ENCODE measurements at regions not wholly inside any gene's neighbourhood (a gene's known extent, or its start where the extent isn't known, plus 50 kb on each side); places are given as distances from the start of the nearest gene placed in this dataset.
"Not testable (repeated sequence)": the region's sequence is repeated elsewhere in the genome, so short reads cannot be mapped to it uniquely, and the experiment has no call there.

- TF ChIP-seq CTCF (conservative IDR thresholded peaks at IDR 0.05; ENCODE audit: low read length) = no peak
- DNase-seq (ENCODE audit: low read depth) = no peak
Measured at GRCh38 chr10:101280511-101280910, 51.2 kb upstream of the LBX1 start.

GRCh38 chr10:101280921-101281320 is 51.7 kb upstream of the LBX1 start:
- not testable (repeated sequence) for DNase-seq (ENCODE audit: low read depth)

More at GRCh38 chr10:101280511-101280910, 51.2 kb upstream of the LBX1 start:
- no peak overlapping the region for H3K4me3 ChIP-seq (ENCODE audit: low read length)

GRCh38 chr10:101282947-101283346 is 53.7 kb upstream of the LBX1 start:
- no peak overlapping the region for H3K4me3 ChIP-seq (ENCODE audit: low read length)

More at GRCh38 chr10:101280921-101281320, 51.7 kb upstream of the LBX1 start:
- not testable (repeated sequence) for H3K4me3 ChIP-seq (ENCODE audit: low read length)

GRCh38 chr10:101283762-101284100 is 54.5 kb upstream of the LBX1 start:
- DNase-seq (ENCODE audit: low read depth) = no peak
- no peak for TF ChIP-seq CTCF (conservative IDR thresholded peaks at IDR 0.05; ENCODE audit: low read length)
- no peak overlapping the region for H3K4me3 ChIP-seq (ENCODE audit: low read length)

More at GRCh38 chr10:101282947-101283346, 53.7 kb upstream of the LBX1 start:
- TF ChIP-seq CTCF (conservative IDR thresholded peaks at IDR 0.05; ENCODE audit: low read length) = no peak
- DNase-seq (ENCODE audit: low read depth) = no peak

- DNase-seq (ENCODE audit: low read depth) = no peak
- H3K4me3 ChIP-seq (ENCODE audit: low read length) = no peak overlapping the region
- TF ChIP-seq CTCF (conservative IDR thresholded peaks at IDR 0.05; ENCODE audit: low read length) = no peak
Measured at GRCh38 chr10:101284101-101284743, 55.0 kb upstream of the LBX1 start.

GRCh38 chr10:101284744-101285463 is 55.6 kb upstream of the LBX1 start:
- no peak for TF ChIP-seq CTCF (conservative IDR thresholded peaks at IDR 0.05; ENCODE audit: low read length)
- no peak overlapping the region for H3K4me3 ChIP-seq (ENCODE audit: low read length)
- DNase-seq (ENCODE audit: low read depth) = no peak

- H3K4me3 ChIP-seq (ENCODE audit: low read length) = no peak overlapping the region
- no peak for DNase-seq (ENCODE audit: low read depth)
- no peak for TF ChIP-seq CTCF (conservative IDR thresholded peaks at IDR 0.05; ENCODE audit: low read length)
Measured at GRCh38 chr10:101285519-101286070, 56.3 kb upstream of the LBX1 start.

Data from AG10803 (cell line).